B cell (primary cell): ENCODE measurements at regions not wholly inside any gene's neighbourhood (a gene's known extent, or its start where the extent isn't known, plus 50 kb on each side); places are given as distances from the start of the nearest gene placed in this dataset.

ENCODE experiments used
- ATAC-seq: fragments of 200-7000 bp; cut with Tn5 transposase; one replicate; pipeline ENCODE4 v1.10.0; 2021; ENCODE audit warnings: low read depth, mild to moderate bottlenecking, moderate number of reproducible peaks, moderate library complexity
- CTCF ChIA-PET: fragments of 350-600 bp; sonication (Branson Sonifier 250); formaldehyde crosslinking; loops from one replicate; lab custom pipeline; 2021; ENCODE audit warnings: antibody characterized with exemption, inconsistent platforms; lab: Charles Lee
- POLR2A ChIA-PET: fragments of 350-600 bp; sonication (Branson Sonifier 250); formaldehyde crosslinking; loops from one replicate; lab custom pipeline; 2021; ENCODE audit warnings: antibody characterized with exemption; lab: Charles Lee
- DNase-seq: peaks from one replicate; pipeline ENCODE4 v3.0.0; 2013
- H2AFZ ChIP-seq: 2 replicates; pipeline ENCODE4 v1.6.1; 2012; ENCODE audit warnings: mild to moderate bottlenecking, low read depth, low read length; ENCODE audit not compliant: insufficient read depth, poor library complexity, severe bottlenecking
- H3K27ac ChIP-seq, 2 donors: 1 replicate in 1 of 2; 2 replicates in 1 of 2; pipeline ENCODE4 v1.5.1; 2012 to 2013; ENCODE audit warnings: low read length in 2 of 2, mild to moderate bottlenecking in 2 of 2, moderate library complexity in 1 of 2
- H3K27me3 ChIP-seq, 4 experiments: fragments of 200-600 bp in 1 of 4; sonication (generic) in 1 of 4; replicated peaks in 1 of 4; 1 replicate in 2 of 4; 2 replicates in 2 of 4; pipeline versions ENCODE4 v1.6.1 to v1.7.0; 2013 to 2016; ENCODE audit warnings: low read length in 3 of 4, mild to moderate bottlenecking in 2 of 4, mixed read lengths in 1 of 4, moderate library complexity in 1 of 4; ENCODE audit not compliant: insufficient read depth in 4 of 4, control insufficient read depth in 3 of 4; ENCODE audit errors: control extremely low read depth in 1 of 4
- H3K36me3 ChIP-seq, 2 experiments: replicated peaks in 1 of 2; 1 replicate in 1 of 2; 2 replicates in 1 of 2; pipeline versions ENCODE4 v1.6.1 to v1.7.1; 2013; ENCODE audit warnings: low read length in 1 of 2; ENCODE audit not compliant: insufficient read depth in 2 of 2, control insufficient read depth in 1 of 2; ENCODE audit errors: control extremely low read depth in 1 of 2, extremely low read depth in 1 of 2
- H3K4me1 ChIP-seq, 2 donors: fragments of 200-600 bp in 1 of 2; sonication (generic) in 1 of 2; 1 replicate in 1 of 2; 2 replicates in 1 of 2; pipeline versions ENCODE4 v1.5.1 to v1.6.1; 2013 to 2017; ENCODE audit warnings: low read length in 2 of 2; ENCODE audit not compliant: control insufficient read depth in 2 of 2, insufficient read depth in 2 of 2
- H3K4me2 ChIP-seq: replicated peaks from 2 replicates; pipeline ENCODE3; 2012; ENCODE audit warnings: mild to moderate bottlenecking, low read depth, low read length; ENCODE audit not compliant: poor library complexity, severe bottlenecking
- H3K4me3 ChIP-seq, 5 experiments: fragments of 200-600 bp in 1 of 5; sonication (generic) in 1 of 5; 1 replicate in 3 of 5; 2 replicates in 2 of 5; pipeline versions ENCODE4 v1.5.1 to v1.7.0; 2011 to 2016; ENCODE audit warnings: low read length in 4 of 5, mild to moderate bottlenecking in 4 of 5, low read depth in 2 of 5, control low read depth in 1 of 5, moderate library complexity in 1 of 5; ENCODE audit not compliant: insufficient read depth in 1 of 5; ENCODE audit errors: control extremely low read depth in 1 of 5, extremely low read depth in 1 of 5
- H3K79me2 ChIP-seq: fragments of 200-600 bp; sonication (generic); one replicate; pipeline ENCODE4 v1.6.0; 2016; ENCODE audit warnings: low read length; ENCODE audit not compliant: control insufficient read depth, insufficient read depth
- H3K9ac ChIP-seq: fragments of 200-600 bp; sonication (generic); 2 replicates; pipeline ENCODE4 v1.6.1; 2017; ENCODE audit warnings: mild to moderate bottlenecking, low read length, moderate library complexity
- H3K9me3 ChIP-seq, 3 donors: one replicate each; pipeline versions ENCODE4 v1.6.1 to v1.7.1; 2013; ENCODE audit warnings: low read length in 2 of 3; ENCODE audit not compliant: control insufficient read depth in 2 of 3, insufficient read depth in 1 of 3; ENCODE audit errors: control extremely low read depth in 1 of 3
- H4K20me1 ChIP-seq: 2 replicates; pipeline ENCODE4 v1.6.0; 2012; ENCODE audit warnings: mild to moderate bottlenecking, low read length; ENCODE audit not compliant: insufficient read depth, control insufficient read depth, poor library complexity, severe bottlenecking
- H3K27ac Mint-ChIP-seq: one replicate; pipeline ENCODE4 v1.8.0; 2021; ENCODE audit warnings: mixed read lengths
- H3K27me3 Mint-ChIP-seq: one replicate; pipeline ENCODE4 v1.8.0; 2021; ENCODE audit warnings: mixed read lengths
- H3K4me1 Mint-ChIP-seq: one replicate; pipeline ENCODE4 v1.8.0; 2021; ENCODE audit warnings: mixed read lengths
- H3K4me3 Mint-ChIP-seq: one replicate; pipeline ENCODE4 v1.8.0; 2021; ENCODE audit warnings: mixed read lengths
- H3K9me3 Mint-ChIP-seq: one replicate; pipeline ENCODE4 v1.8.0; 2022; ENCODE audit warnings: mixed read lengths; ENCODE audit not compliant: insufficient read depth
- EZH2 ChIP-seq: IDR thresholded peaks from 2 replicates; pipeline ENCODE4 v1.6.1; 2012; ENCODE audit warnings: borderline replicate concordance, low read depth, mild to moderate bottlenecking, moderate library complexity, low read length; ENCODE audit not compliant: insufficient read depth, poor library complexity, severe bottlenecking
- WGBS: methylation state at CpG from one replicate; pipeline ENCODE4 v1.1.5; 2013; ENCODE audit warnings: missing lambda C conversion rate; ENCODE audit not compliant: insufficient coverage; 5-methylcytosine and 5-hydroxymethylcytosine counted together
- intact Hi-C: fragments of 100-400 bp; cut with micrococcal nuclease; formaldehyde crosslinking; loops from one replicate; pipeline ENCODE4 v1.10.0; 2022
- TF ChIP-seq, protein P1 (sequence below): fragments of 200-600 bp; IDR thresholded peaks from one replicate; pipeline ENCODE4 v1.8.0; 2022; ENCODE audit warnings: antibody characterized with exemption, mild to moderate bottlenecking

DNA sequence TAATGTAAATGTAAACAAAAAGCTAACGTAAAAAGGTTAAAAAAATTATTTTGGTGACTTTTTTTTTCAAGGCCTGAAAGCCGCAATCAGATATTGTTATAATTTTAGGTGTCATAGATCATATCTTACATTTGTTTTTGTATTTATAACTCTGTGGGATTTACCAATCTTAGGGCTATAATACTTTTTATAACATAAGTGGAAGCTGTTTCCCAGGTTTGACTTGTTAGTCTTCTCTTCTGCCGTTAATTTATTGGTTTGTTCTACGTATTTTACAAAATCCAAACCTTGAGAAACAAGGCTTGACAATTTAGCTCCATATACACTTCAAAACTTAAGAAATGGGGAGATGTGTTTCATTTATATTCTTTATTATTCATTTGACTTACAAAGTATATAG, 119.4 kb downstream of the EVX1 start:
- CTCF ChIA-PET, result no interaction called here
- TF ChIP-seq EZH2, result no peak
- TF ChIP-seq, protein P1, sequence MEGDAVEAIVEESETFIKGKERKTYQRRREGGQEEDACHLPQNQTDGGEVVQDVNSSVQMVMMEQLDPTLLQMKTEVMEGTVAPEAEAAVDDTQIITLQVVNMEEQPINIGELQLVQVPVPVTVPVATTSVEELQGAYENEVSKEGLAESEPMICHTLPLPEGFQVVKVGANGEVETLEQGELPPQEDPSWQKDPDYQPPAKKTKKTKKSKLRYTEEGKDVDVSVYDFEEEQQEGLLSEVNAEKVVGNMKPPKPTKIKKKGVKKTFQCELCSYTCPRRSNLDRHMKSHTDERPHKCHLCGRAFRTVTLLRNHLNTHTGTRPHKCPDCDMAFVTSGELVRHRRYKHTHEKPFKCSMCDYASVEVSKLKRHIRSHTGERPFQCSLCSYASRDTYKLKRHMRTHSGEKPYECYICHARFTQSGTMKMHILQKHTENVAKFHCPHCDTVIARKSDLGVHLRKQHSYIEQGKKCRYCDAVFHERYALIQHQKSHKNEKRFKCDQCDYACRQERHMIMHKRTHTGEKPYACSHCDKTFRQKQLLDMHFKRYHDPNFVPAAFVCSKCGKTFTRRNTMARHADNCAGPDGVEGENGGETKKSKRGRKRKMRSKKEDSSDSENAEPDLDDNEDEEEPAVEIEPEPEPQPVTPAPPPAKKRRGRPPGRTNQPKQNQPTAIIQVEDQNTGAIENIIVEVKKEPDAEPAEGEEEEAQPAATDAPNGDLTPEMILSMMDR, result no peak
- no peaks in the 10 kb centered on the region for H4K20me1 ChIP-seq
- intact Hi-C loops, result no loop called here
- no peak overlapping the region for H3K27ac ChIP-seq
- ATAC-seq, result no peak
- no peaks in the 10 kb centered on the region for H3K79me2 ChIP-seq
- H3K4me2 ChIP-seq, result no peak overlapping the region
- no peaks in the 10 kb centered on the region for H3K9me3 ChIP-seq
- WGBS, result no CpG with 5 or more reads among the region's 4 CpGs
- no peaks in the 10 kb centered on the region for H3K4me1 Mint-ChIP-seq
- H2AFZ ChIP-seq, result no peak overlapping the region
- no peak overlapping the region for H3K9ac ChIP-seq
- no peaks in the 10 kb centered on the region for H3K9me3 Mint-ChIP-seq
- no peak overlapping the region for H3K4me3 Mint-ChIP-seq
- no peak overlapping the region for H3K4me3 ChIP-seq
- no peaks in the 10 kb centered on the region for H3K4me1 ChIP-seq
- H3K27ac Mint-ChIP-seq, result no peak overlapping the region
- no peak for DNase-seq
- POLR2A ChIA-PET, result no interaction called here
- peaks cover 13% of the 10 kb centered on the region for H3K27me3 Mint-ChIP-seq
- H3K36me3 ChIP-seq, result no peaks in the 10 kb centered on the region
- H3K27me3 ChIP-seq, result peaks cover 0 to 4% (median 2%) of the 10 kb centered on the region in 4 experiments

- H3K4me3 ChIP-seq, result no peak overlapping the region
- H3K4me2 ChIP-seq, result no peak overlapping the region
- ATAC-seq (no peak), DNase-seq (no peak)
- H4K20me1 ChIP-seq, result no peaks in the 10 kb centered on the region
- intact Hi-C loops, result no loop called here
- H3K4me1 ChIP-seq, result no peaks in the 10 kb centered on the region
- Mint-ChIP-seq H3K4me3 (no peak overlapping the region), H3K9me3 (no peaks in the 10 kb centered on the region), H3K27ac (no peak overlapping the region), H3K4me1 (no peaks in the 10 kb centered on the region), H3K27me3 (peaks cover 5% of the 10 kb centered on the region)
- no peak overlapping the region for H3K9ac ChIP-seq
- H3K9me3 ChIP-seq, result no peaks in the 10 kb centered on the region
- WGBS, result 95% methylated on average over 3 of the region's 4 CpGs
- no peak overlapping the region for H2AFZ ChIP-seq
- no peaks in the 10 kb centered on the region for H3K79me2 ChIP-seq
- H3K36me3 ChIP-seq, result no peaks in the 10 kb centered on the region
- TF ChIP-seq, protein P1, result no peak
- TF ChIP-seq EZH2, result no peak
- CTCF ChIA-PET, result no interaction called here
- H3K27ac ChIP-seq, result no peak overlapping the region
- POLR2A ChIA-PET, result no interaction called here
- peaks cover 0 to 1% (median 0%) of the 10 kb centered on the region in 4 experiments for H3K27me3 ChIP-seq
Measured at GRCh38 chr7:27364344-27364758, 121.7 kb downstream of the EVX1 start.
